K562 (cell line): ENCODE measurements at regions not wholly inside any gene's neighbourhood (a gene's known extent, or its start where the extent isn't known, plus 50 kb on each side); places are given as distances from the start of the nearest gene placed in this dataset.

Source experiments
- ATAC-seq: fragments of 200-7000 bp; cut with Tn5 transposase; 3 replicates; pipeline ENCODE4 v1.9.1; 2020; ENCODE audit warnings: moderate library complexity
- BruUV-seq: library from RNA; stranded (reverse); fragments of 400-500 nt; replicated peaks from 2 replicates; lab custom pipeline; 2021; lab: Mats Ljungman, UMichigan
- CTCF ChIA-PET: fragments of 300-600 bp; formaldehyde crosslinking; extraction: SDS; loops from one replicate; lab custom pipeline; 2021; ENCODE audit warnings: low intra/inter-chr PET ratio; lab: Yijun Ruan, JAX
- POLR2A ChIA-PET: fragments of 300-600, 350-650 bp; sonication (Branson Sonifier 250); formaldehyde crosslinking; extraction: SDS; loops from one replicate; lab custom pipeline; 2021; ENCODE audit warnings: antibody characterized with exemption, inconsistent platforms; lab: Yijun Ruan, JAX
- DNase-seq, 4 experiments: peaks; one replicate each; pipeline versions ENCODE4 v3.0.0 to v3.0.0-alpha.2; 2011 to 2018; ENCODE audit warnings: low spot score in 3 of 4, mixed read lengths in 3 of 4; ENCODE audit errors: extremely low read depth in 1 of 4
- FAIRE-seq: peaks from 2 replicates; lab custom pipeline; 2011; peaks lifted over from hg19 to GRCh38; lab: Jason Lieb, UNC
- H2AFZ ChIP-seq: 2 replicates; pipeline ENCODE4 v1.6.0; 2011; ENCODE audit warnings: low read depth, low read length, control low read depth, inconsistent platforms
- H3K27ac ChIP-seq: fragments of 200-600 bp; 3 replicates; pipeline ENCODE4 v1.8.0; 2011; ENCODE audit warnings: low read depth, mild to moderate bottlenecking, control low read depth, inconsistent platforms, low read length, moderate library complexity, mixed read lengths; ENCODE audit errors: extremely low read depth
- H3K27me3 ChIP-seq, 2 experiments: fragments of 300-600 bp in 1 of 2; 2 replicates in 1 of 2; 3 replicates in 1 of 2; pipeline versions ENCODE4 v1.6.0 to v1.8.0; 2011; ENCODE audit warnings: inconsistent platforms in 2 of 2, low read length in 2 of 2, mild to moderate bottlenecking in 1 of 2, mixed read lengths in 1 of 2, moderate library complexity in 1 of 2; ENCODE audit not compliant: control insufficient read depth in 2 of 2, insufficient read depth in 2 of 2
- H3K36me3 ChIP-seq: fragments of 300-600 bp; 3 replicates; pipeline ENCODE4 v1.8.0; 2011; ENCODE audit warnings: mild to moderate bottlenecking, low read length, inconsistent platforms; ENCODE audit not compliant: control insufficient read depth, insufficient read depth
- H3K4me1 ChIP-seq, 2 experiments: fragments of 200-600 bp in 1 of 2; replicated peaks in 1 of 2; 2 replicates in 1 of 2; 3 replicates in 1 of 2; pipeline versions ENCODE4 v1.5.1 to v1.8.0; 2011; ENCODE audit warnings: inconsistent platforms in 2 of 2, low read length in 2 of 2, mild to moderate bottlenecking in 1 of 2, mixed read lengths in 1 of 2, moderate library complexity in 1 of 2; ENCODE audit not compliant: control insufficient read depth in 2 of 2, insufficient read depth in 2 of 2
- H3K4me2 ChIP-seq: 2 replicates; pipeline ENCODE4 v1.6.1; 2011; ENCODE audit warnings: low read length, control low read depth, inconsistent platforms, mixed read lengths; ENCODE audit not compliant: insufficient read depth
- H3K4me3 ChIP-seq: fragments of 200-600 bp; sonication (generic), shearing (Covaris generic); 2 replicates; pipeline ENCODE4 v1.5.1; 2016; ENCODE audit warnings: control low read depth, inconsistent platforms
- H3K79me2 ChIP-seq: fragments of 200-600 bp; 3 replicates; pipeline ENCODE4 v1.8.0; 2011; ENCODE audit warnings: low read length, inconsistent platforms; ENCODE audit not compliant: control insufficient read depth, insufficient read depth
- H3K9ac ChIP-seq, 2 experiments: 2 replicates each; pipeline versions ENCODE4 v1.6.0 to v1.6.1; 2011; ENCODE audit warnings: low read depth in 2 of 2, low read length in 2 of 2, control low read depth in 1 of 2, inconsistent platforms in 1 of 2, mild to moderate bottlenecking in 1 of 2, mixed read lengths in 1 of 2; ENCODE audit not compliant: insufficient read depth in 1 of 2
- H3K9me1 ChIP-seq: one replicate; pipeline ENCODE4 v1.6.0; 2011; ENCODE audit warnings: inconsistent platforms, mild to moderate bottlenecking, low read length, moderate library complexity; ENCODE audit not compliant: control insufficient read depth, insufficient read depth
- H3K9me3 ChIP-seq: replicated peaks from 2 replicates; pipeline ENCODE4 v1.5.1; 2011; ENCODE audit warnings: low read depth, low read length, inconsistent platforms; ENCODE audit not compliant: control insufficient read depth, insufficient read depth
- H4K20me1 ChIP-seq: replicated peaks from 2 replicates; pipeline ENCODE4 v1.6.1; 2011; ENCODE audit warnings: low read length, inconsistent platforms, mixed read lengths; ENCODE audit not compliant: control insufficient read depth, insufficient read depth
- CHD1 ChIP-seq: fragments of 200-600 bp; sonication (generic); IDR thresholded peaks from one replicate; pipeline ENCODE4 v1.6.1; 2012; ENCODE audit warnings: mild to moderate bottlenecking, moderate library complexity, low read length, inconsistent platforms
- ELF1 ChIP-seq: fragments of 200-800 bp; sonication (Bioruptor generic); IDR thresholded peaks from 2 replicates; pipeline ENCODE4 v1.6.1; 2016; ENCODE audit warnings: missing genetic modification characterization, missing compliant biosample characterization
- KDM2B ChIP-seq: fragments of 250-450 bp; sonication (Bioruptor Pico); IDR thresholded peaks from 2 replicates; pipeline ENCODE4 v1.8.0; 2021; ENCODE audit warnings: mild to moderate bottlenecking, moderate library complexity
- SIN3A ChIP-seq, 2 experiments: fragments of 150-350 bp in 1 of 2; IDR thresholded peaks; 2 replicates each; pipeline ENCODE4 v1.6.1; 2011 to 2016; ENCODE audit warnings: borderline replicate concordance in 2 of 2, low read depth in 2 of 2, low read length in 2 of 2, mild to moderate bottlenecking in 2 of 2, moderate library complexity in 2 of 2; ENCODE audit not compliant: control insufficient read depth in 1 of 2
- TAF1 ChIP-seq: IDR thresholded peaks from 2 replicates; pipeline ENCODE4 v1.6.1; 2011; ENCODE audit warnings: mild to moderate bottlenecking, low read length, moderate library complexity; ENCODE audit not compliant: insufficient read depth, control insufficient read depth, severe bottlenecking; ENCODE audit errors: extremely low read depth
- TFE3 ChIP-seq: fragments of 450-650 bp; formaldehyde crosslinking; IDR thresholded peaks from 2 replicates; pipeline ENCODE4 v1.4.0; 2020; ENCODE audit warnings: mild to moderate bottlenecking, mixed read lengths
- ZNF444 ChIP-seq: fragments of 250-450 bp; sonication (Bioruptor Pico); IDR thresholded peaks from 2 replicates; pipeline ENCODE4 v1.4.0; 2020; ENCODE audit warnings: mild to moderate bottlenecking, moderate library complexity
- ZNF551 ChIP-seq: fragments of 250-450 bp; sonication (Bioruptor Pico); IDR thresholded peaks from 2 replicates; pipeline ENCODE4 v1.5.0; 2021; ENCODE audit warnings: mild to moderate bottlenecking, moderate library complexity
- WGBS: fragments of 100-300 bp; shearing (Covaris generic); methylation state at CpG from one replicate; pipeline ENCODE4 v1.1.6; 2016; ENCODE audit warnings: low coverage, mixed read lengths; ENCODE audit not compliant: insufficient coverage; ENCODE audit errors: missing lambda C conversion rate; 5-methylcytosine and 5-hydroxymethylcytosine counted together
- in situ Hi-C: fragments of 300-500 bp; cut with MboI; formaldehyde crosslinking; loops from 4 replicates; pipeline ENCODE4 v1.15.0; 2018; ENCODE audit warnings: inconsistent platforms, mixed read lengths
- intact Hi-C: fragments of 100-400 bp; cut with micrococcal nuclease; formaldehyde crosslinking; loops from 2 replicates; pipeline ENCODE4 v1.14.2; 2022

GRCh38 chr1:229031481-229032341, 239.2 kb upstream of the RAB4A start:
- H3K27ac ChIP-seq: no peak overlapping the region
- CTCF ChIA-PET: no interaction called here
- no TSS peak for BruUV-seq
- intact Hi-C loops: no loop called here
- no peak for DNase-seq
- peaks cover 18 to 32% of the 10 kb centered on the region in 2 experiments for H3K27me3 ChIP-seq
- no peak overlapping the region for H3K4me3 ChIP-seq
- no peaks in the 10 kb centered on the region for H4K20me1 ChIP-seq
- POLR2A ChIA-PET: interaction anchor here (0.5 to 1.6 kb wide), 5 partner anchors 9 to 1721 kb away, joined by 3 to 4 read pairs (median 3); no protein-coding TSS in a partner anchor
- WGBS: 3% methylated on average over 9 of the region's 12 CpGs
- no peak for TF ChIP-seq TFE3 (CRISPR knock-in tag)
- TF ChIP-seq KDM2B (CRISPR knock-in tag): no peak
- TF ChIP-seq ZNF444: no peak
- TF ChIP-seq SIN3A (IDR thresholded peaks at IDR 0.05; ENCODE audit: borderline replicate concordance in 2 of 2, control insufficient read depth in 1 of 2, low read depth in 2 of 2, low read length in 2 of 2): no peak
- no peak for TF ChIP-seq TAF1
- no peak for TF ChIP-seq CHD1
- no peak for TF ChIP-seq ZNF551 (CRISPR knock-in tag)
- TF ChIP-seq ELF1 (tag): no peak
- H3K4me2 ChIP-seq: no peak overlapping the region
- no peak for ATAC-seq
- no peak overlapping the region for H2AFZ ChIP-seq
- no peaks in the 10 kb centered on the region for H3K9me1 ChIP-seq
- H3K4me1 ChIP-seq: no peaks in the 10 kb centered on the region
- H3K36me3 ChIP-seq: no peaks in the 10 kb centered on the region
- FAIRE-seq: no peak
- in situ Hi-C loops: no loop called here
- no peaks in the 10 kb centered on the region for H3K79me2 ChIP-seq
- no peaks in the 10 kb centered on the region for H3K9me3 ChIP-seq
- H3K9ac ChIP-seq: no peak overlapping the region
